Fibroblast of the aortic adventitia (primary cell): ENCODE measurements at regions not wholly inside any gene's neighbourhood (a gene's known extent, or its start where the extent isn't known, plus 50 kb on each side); places are given as distances from the start of the nearest gene placed in this dataset.

Experiments used
- DNase-seq: peaks from one replicate; pipeline ENCODE4 v3.0.0-alpha.2; 2010; ENCODE audit warnings: low read depth
- H3K4me3 ChIP-seq: 2 replicates; pipeline ENCODE4 v1.5.1; 2011; ENCODE audit warnings: low read depth, mild to moderate bottlenecking, control low read depth, low read length, moderate library complexity
- TF ChIP-seq, protein P1 (sequence below): IDR thresholded peaks from 2 replicates; pipeline ENCODE4 v1.5.1; 2011; ENCODE audit warnings: mild to moderate bottlenecking, low read length, control low read depth, inconsistent platforms; ENCODE audit not compliant: insufficient read depth

DNA sequence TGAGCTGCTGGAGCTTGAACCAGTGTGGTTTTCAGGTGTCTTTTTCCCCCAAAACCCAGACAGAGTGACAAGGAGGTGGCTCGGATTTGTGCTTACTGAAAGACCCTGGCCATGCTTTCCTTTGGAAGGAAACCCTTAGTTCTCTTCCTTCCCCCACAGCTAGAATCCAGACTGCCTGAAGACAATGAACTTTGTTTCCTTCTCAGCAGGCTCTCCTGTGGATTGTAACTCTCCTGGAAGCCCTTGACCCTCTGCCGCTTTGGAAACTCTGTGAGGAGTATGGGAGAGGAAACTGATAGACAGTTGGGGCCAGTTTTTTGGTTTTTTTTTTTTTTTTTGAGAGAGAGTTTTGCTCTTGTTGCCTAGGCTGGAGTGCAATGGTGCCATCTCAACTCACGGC, 62.1 kb upstream of the SESN3 start:
- no peak overlapping the region for H3K4me3 ChIP-seq
- TF ChIP-seq, protein P1, sequence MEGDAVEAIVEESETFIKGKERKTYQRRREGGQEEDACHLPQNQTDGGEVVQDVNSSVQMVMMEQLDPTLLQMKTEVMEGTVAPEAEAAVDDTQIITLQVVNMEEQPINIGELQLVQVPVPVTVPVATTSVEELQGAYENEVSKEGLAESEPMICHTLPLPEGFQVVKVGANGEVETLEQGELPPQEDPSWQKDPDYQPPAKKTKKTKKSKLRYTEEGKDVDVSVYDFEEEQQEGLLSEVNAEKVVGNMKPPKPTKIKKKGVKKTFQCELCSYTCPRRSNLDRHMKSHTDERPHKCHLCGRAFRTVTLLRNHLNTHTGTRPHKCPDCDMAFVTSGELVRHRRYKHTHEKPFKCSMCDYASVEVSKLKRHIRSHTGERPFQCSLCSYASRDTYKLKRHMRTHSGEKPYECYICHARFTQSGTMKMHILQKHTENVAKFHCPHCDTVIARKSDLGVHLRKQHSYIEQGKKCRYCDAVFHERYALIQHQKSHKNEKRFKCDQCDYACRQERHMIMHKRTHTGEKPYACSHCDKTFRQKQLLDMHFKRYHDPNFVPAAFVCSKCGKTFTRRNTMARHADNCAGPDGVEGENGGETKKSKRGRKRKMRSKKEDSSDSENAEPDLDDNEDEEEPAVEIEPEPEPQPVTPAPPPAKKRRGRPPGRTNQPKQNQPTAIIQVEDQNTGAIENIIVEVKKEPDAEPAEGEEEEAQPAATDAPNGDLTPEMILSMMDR: no peak
- no peak for DNase-seq

DNA sequence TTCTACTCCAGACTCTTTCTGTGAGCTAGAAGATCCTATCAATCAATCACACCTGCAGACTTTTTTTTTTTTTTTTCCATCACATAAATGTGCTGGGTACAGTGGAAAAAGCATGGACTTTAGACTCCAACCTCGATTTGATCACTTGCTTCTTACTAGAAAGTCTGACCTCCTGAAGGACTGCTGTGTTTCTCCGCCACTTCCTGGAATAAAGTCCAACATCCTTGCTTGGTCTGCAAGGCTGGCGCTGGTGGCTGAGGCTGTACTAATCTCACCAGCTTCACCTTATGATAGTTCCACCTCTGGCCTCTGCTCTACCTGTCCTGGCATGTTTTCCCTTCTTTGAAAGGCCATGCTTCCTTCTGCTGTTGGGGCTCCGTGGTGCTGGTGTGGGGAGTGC, 60.9 kb upstream of the SESN3 start:
- TF ChIP-seq, protein P1: no peak
- no peak overlapping the region for H3K4me3 ChIP-seq
- DNase-seq: no peak

DNA sequence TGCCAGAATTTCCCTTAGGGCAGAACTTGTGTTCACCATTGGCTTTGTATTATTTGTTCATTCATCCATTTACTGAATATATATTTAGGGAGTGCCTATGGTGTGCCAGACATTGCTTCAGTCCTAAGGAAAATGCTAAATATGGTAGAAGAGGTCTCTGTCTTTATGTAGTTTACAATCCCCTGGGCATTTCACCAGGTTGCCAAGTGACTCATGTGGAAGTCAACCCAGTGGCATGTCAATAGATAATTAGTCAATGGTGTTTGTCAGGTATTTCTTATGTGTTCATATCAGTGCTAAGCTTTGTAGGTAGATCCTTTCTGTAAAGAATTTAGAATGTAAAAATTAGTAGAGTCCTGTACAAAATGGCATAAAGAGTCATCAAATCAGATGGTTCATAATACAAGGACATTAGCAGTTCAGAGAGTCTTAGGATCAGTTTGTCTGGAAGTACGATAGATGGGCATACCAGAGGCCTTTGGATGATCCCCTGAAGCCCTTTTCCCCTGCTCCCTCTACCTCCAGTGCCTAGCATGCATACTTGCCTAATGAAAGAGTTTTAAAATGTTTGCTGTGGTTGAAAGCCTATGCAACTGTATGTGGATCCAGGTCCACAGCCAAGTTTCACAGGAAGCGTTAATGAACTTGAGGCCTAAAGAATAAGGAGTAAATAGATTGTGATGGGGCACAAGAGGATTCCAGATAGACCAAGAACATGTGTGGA, 58.5 kb upstream of the SESN3 start:
- TF ChIP-seq, protein P1: no peak
- DNase-seq: no peak
- no peak overlapping the region for H3K4me3 ChIP-seq

DNA sequence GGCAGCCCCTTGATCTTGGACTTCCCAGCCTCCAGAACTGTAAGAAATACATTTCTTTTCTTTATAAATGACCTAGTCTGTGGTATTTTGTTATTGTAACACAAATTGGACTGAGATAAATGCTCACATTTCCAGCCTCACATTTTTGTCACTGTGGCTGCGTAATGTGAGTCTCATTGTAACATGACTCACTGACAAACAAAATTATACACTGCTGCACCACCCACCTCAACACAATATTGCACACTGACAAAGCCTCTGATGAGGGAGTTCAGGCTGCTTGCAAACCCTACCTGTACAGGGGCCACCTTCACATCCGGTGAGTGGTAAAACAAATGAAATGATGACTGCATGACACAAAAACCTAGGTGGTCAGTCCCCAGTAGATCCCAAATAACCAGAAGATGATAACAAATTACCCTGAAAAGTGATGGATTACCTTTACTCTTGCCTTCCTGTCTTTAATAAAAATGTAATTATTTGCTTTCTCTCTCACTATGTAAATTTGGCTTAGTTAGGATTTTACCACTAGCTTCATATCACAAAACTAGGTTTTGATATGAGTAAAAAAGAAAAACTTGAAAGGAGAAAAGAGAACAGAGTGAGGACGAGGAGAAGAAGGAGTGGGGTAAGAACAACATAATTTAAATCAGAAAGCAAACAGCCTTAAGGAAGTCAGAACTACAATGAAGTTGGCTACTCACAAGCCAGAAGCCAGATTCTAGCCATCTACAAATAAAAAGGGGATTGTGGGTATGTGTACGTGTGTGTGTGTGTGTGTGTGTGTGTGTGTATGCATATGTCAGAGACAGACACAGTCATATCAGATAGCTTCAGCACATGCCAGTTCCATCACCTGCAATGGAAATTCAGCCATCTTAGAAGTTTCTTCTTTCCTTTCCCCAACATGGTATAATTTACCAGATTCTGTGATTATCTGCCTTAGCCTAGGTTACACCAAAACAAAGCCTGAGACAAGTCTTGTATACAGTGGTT, 53.4 kb upstream of the SESN3 start:
- H3K4me3 ChIP-seq: no peak overlapping the region
- DNase-seq: no peak
- TF ChIP-seq, protein P1: no peak

DNA sequence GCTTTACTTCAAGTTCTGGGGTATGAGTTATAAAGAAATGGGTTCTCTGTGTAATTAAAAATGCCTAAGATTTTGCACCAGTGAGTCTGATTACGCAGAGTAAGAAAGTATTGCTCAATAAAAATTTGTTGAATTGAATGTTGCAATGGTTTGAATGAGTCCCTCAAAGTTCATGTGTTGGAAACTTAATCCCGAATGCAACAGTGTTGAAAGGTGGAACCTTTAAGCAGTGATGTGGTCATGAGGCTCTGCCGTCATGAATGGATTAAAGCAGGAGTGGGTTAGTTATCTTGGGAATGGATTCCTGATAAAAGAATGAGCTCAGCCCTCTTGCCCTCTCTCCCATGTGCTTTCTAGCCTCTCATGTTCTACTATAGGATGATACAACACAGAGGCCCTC, 52.6 kb upstream of the SESN3 start:
- TF ChIP-seq, protein P1: no peak
- H3K4me3 ChIP-seq: no peak overlapping the region
- peak; percentile 64 for DNase-seq

DNA sequence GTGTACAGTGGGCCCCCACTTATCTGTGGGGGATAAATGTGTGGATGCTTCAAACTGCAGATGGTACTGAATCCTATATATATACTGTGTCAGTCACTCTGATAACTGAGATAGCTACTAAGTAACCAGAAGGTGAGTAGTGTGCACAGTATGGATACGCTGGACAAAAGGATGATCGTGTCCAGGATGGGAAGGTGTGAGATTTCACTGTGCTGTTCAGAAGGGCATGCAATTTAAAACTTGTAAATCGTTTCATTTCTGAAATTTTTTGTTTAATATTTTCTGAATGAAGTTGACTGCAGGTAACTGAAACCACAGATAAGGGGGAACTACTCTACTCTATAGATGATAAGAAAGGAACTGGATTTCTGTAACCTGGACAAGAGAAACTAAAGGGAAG, 52.1 kb upstream of the SESN3 start:
- H3K4me3 ChIP-seq: no peak overlapping the region
- TF ChIP-seq, protein P1: no peak
- no peak for DNase-seq
